Liver (tissue), 8 donors: ENCODE measurements at regions not wholly inside any gene's neighbourhood (a gene's known extent, or its start where the extent isn't known, plus 50 kb on each side); places are given as distances from the start of the nearest gene placed in this dataset.

Experiments
- DNase-seq: peaks from one replicate; pipeline ENCODE4 v3.0.0-alpha.2; 2017; ENCODE audit warnings: low spot score
- H3K27ac ChIP-seq, 2 donors: one replicate each; pipeline ENCODE4 v1.7.0; 2013; ENCODE audit warnings: inconsistent platforms in 2 of 2, low read length in 2 of 2, control low read depth in 1 of 2, low read depth in 1 of 2, mild to moderate bottlenecking in 1 of 2
- H3K27me3 ChIP-seq, 4 donors: one replicate each; pipeline versions ENCODE4 v1.6.1 to v1.7.0; 2013; ENCODE audit warnings: low read length in 3 of 4, inconsistent platforms in 1 of 4, mild to moderate bottlenecking in 1 of 4, moderate library complexity in 1 of 4; ENCODE audit not compliant: control insufficient read depth in 4 of 4, insufficient read depth in 4 of 4
- H3K36me3 ChIP-seq, 4 donors: one replicate each; pipeline versions ENCODE4 v1.6.1 to v1.7.0; 2013; ENCODE audit warnings: low read length in 3 of 4, mild to moderate bottlenecking in 3 of 4, low read depth in 1 of 4, moderate library complexity in 1 of 4; ENCODE audit not compliant: control insufficient read depth in 4 of 4, insufficient read depth in 3 of 4
- H3K4me1 ChIP-seq, 4 donors: one replicate each; pipeline versions ENCODE4 v1.6.1 to v1.7.0; 2013; ENCODE audit warnings: low read length in 3 of 4, mild to moderate bottlenecking in 3 of 4, moderate library complexity in 1 of 4; ENCODE audit not compliant: control insufficient read depth in 4 of 4, insufficient read depth in 4 of 4
- H3K4me3 ChIP-seq, 3 donors: one replicate each; pipeline versions ENCODE4 v1.6.1 to v1.7.0; 2013; ENCODE audit warnings: low read length in 3 of 3, control low read depth in 1 of 3, low read depth in 1 of 3, mild to moderate bottlenecking in 1 of 3
- H3K9ac ChIP-seq, 2 donors: one replicate each; pipeline ENCODE4 v1.7.0; 2013; ENCODE audit warnings: low read length in 2 of 2, mild to moderate bottlenecking in 2 of 2, moderate library complexity in 2 of 2, control low read depth in 1 of 2, low read depth in 1 of 2
- H3K9me3 ChIP-seq, 4 donors: one replicate each; pipeline versions ENCODE4 v1.6.1 to v1.7.0; 2013; ENCODE audit warnings: low read length in 3 of 4; ENCODE audit not compliant: control insufficient read depth in 4 of 4
- EGR1 ChIP-seq, 2 donors: IDR thresholded peaks; 2 replicates each; pipeline ENCODE4 v1.6.1; 2016 to 2018; ENCODE audit warnings: antibody characterized with exemption in 2 of 2, low read depth in 2 of 2
- FOXA2 ChIP-seq: IDR thresholded peaks from 2 replicates; pipeline ENCODE4 v1.6.1; 2016; ENCODE audit warnings: antibody characterized with exemption
- GABPA ChIP-seq, 2 donors: IDR thresholded peaks in 1 of 2; conservative IDR thresholded peaks in 1 of 2; 2 replicates each; pipeline ENCODE4 v1.6.1; 2016; ENCODE audit warnings: antibody characterized with exemption in 2 of 2, mild to moderate bottlenecking in 1 of 2, moderate library complexity in 1 of 2
- HNF4A ChIP-seq, 2 donors: conservative IDR thresholded peaks; 2 replicates each; pipeline ENCODE4 v1.6.1; 2016; ENCODE audit warnings: antibody characterized with exemption in 2 of 2, mild to moderate bottlenecking in 2 of 2
- HNF4G ChIP-seq: IDR thresholded peaks from 2 replicates; pipeline ENCODE4 v1.6.1; 2016; ENCODE audit warnings: antibody characterized with exemption
- JUND ChIP-seq, 2 donors: IDR thresholded peaks; 2 replicates each; pipeline ENCODE4 v1.6.1; 2016; ENCODE audit warnings: antibody characterized with exemption in 2 of 2
- MAX ChIP-seq: IDR thresholded peaks from 2 replicates; pipeline ENCODE4 v1.6.1; 2016; ENCODE audit warnings: antibody characterized with exemption
- NR2F2 ChIP-seq: IDR thresholded peaks from 2 replicates; pipeline ENCODE4 v1.6.1; 2016; ENCODE audit warnings: antibody characterized with exemption
- RAD21 ChIP-seq, 2 donors: IDR thresholded peaks; 2 replicates each; pipeline ENCODE4 v1.6.1; 2016; ENCODE audit warnings: antibody characterized with exemption in 2 of 2, mild to moderate bottlenecking in 2 of 2
- REST ChIP-seq: IDR thresholded peaks from 2 replicates; pipeline ENCODE4 v1.6.1; 2016; ENCODE audit warnings: antibody characterized with exemption, mild to moderate bottlenecking
- RXRA ChIP-seq, 2 donors: IDR thresholded peaks; 2 replicates each; pipeline ENCODE4 v1.6.1; 2017 to 2018; ENCODE audit warnings: antibody characterized with exemption in 2 of 2, mild to moderate bottlenecking in 1 of 2
- SP1 ChIP-seq: IDR thresholded peaks from 2 replicates; pipeline ENCODE4 v1.6.1; 2018; ENCODE audit warnings: antibody characterized with exemption, mild to moderate bottlenecking
- TAF1 ChIP-seq: conservative IDR thresholded peaks from 2 replicates; pipeline ENCODE4 v1.6.1; 2016; ENCODE audit warnings: antibody characterized with exemption, mild to moderate bottlenecking
- YY1 ChIP-seq: IDR thresholded peaks from 2 replicates; pipeline ENCODE4 v1.6.1; 2016; ENCODE audit warnings: antibody characterized with exemption, mild to moderate bottlenecking
- WGBS: extraction: QIAGEN DNeasy Blood & Tissue Kit; methylation state at CpG from one replicate; pipeline ENCODE4 v1.1.7; 2013; 5-methylcytosine and 5-hydroxymethylcytosine counted together
- TF ChIP-seq, protein P1 (sequence below): fragments of 150-350 bp; IDR thresholded peaks from 2 replicates; pipeline ENCODE4 v1.5.1; 2017; ENCODE audit warnings: improper control_type of control experiment, low read depth, low read length; ENCODE audit not compliant: missing input control
- TF ChIP-seq, protein P2 (sequence below): IDR thresholded peaks from 2 replicates; pipeline ENCODE4 v1.6.1; 2016; ENCODE audit warnings: antibody characterized with exemption
- TF ChIP-seq, protein P3 (sequence below): IDR thresholded peaks from 2 replicates; pipeline ENCODE4 v1.6.1; 2016; ENCODE audit warnings: antibody characterized with exemption
- donor health status: healthy.
- donor health status: healthy.
- donor health status: healthy.
- donor health status: healthy.
- donor health status: healthy.

DNA sequence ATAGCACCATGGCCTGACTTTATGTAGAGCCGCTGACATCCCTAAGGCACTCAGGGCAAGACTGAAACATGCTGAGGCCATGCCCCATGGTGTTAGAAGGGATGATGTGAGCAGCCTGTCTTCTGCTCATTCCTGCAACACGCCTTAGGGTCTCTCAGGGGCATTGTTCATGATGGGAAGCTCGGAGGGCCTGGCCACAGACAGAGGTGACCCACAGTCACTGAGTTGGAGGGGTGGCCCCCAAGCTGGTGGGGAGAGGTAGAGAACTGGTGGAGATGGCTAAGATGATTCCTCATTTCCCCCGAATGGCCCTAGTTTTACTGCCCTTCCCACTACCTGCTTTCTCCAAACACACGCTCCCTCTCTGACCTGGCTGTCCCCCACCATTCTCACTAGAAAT, 135.2 kb downstream of the BARX1 start:
- no peak overlapping the region for H3K4me3 ChIP-seq
- H3K9me3 ChIP-seq: peaks cover 0 to 4% (median 0%) of the 10 kb centered on the region in 4 donors
- H3K4me1 ChIP-seq: no peaks in the 10 kb centered on the region
- H3K9ac ChIP-seq: no peak overlapping the region
- peaks cover 0 to 17% (median 1%) of the 10 kb centered on the region in 4 donors for H3K27me3 ChIP-seq
- H3K36me3 ChIP-seq: no peaks in the 10 kb centered on the region
- no peak for DNase-seq
- WGBS: 73% methylated on average over 5 of the region's 5 CpGs
- no peak overlapping the region for H3K27ac ChIP-seq
- TF ChIP-seq HNF4A (conservative IDR thresholded peaks at IDR 0.05): no peak
- TF ChIP-seq RXRA (IDR thresholded peaks at IDR 0.05): no peak
- TF ChIP-seq YY1: no peak
- TF ChIP-seq, protein P1, sequence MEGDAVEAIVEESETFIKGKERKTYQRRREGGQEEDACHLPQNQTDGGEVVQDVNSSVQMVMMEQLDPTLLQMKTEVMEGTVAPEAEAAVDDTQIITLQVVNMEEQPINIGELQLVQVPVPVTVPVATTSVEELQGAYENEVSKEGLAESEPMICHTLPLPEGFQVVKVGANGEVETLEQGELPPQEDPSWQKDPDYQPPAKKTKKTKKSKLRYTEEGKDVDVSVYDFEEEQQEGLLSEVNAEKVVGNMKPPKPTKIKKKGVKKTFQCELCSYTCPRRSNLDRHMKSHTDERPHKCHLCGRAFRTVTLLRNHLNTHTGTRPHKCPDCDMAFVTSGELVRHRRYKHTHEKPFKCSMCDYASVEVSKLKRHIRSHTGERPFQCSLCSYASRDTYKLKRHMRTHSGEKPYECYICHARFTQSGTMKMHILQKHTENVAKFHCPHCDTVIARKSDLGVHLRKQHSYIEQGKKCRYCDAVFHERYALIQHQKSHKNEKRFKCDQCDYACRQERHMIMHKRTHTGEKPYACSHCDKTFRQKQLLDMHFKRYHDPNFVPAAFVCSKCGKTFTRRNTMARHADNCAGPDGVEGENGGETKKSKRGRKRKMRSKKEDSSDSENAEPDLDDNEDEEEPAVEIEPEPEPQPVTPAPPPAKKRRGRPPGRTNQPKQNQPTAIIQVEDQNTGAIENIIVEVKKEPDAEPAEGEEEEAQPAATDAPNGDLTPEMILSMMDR: no peak
- TF ChIP-seq TAF1: no peak
- TF ChIP-seq HNF4G: no peak
- TF ChIP-seq, protein P2, sequence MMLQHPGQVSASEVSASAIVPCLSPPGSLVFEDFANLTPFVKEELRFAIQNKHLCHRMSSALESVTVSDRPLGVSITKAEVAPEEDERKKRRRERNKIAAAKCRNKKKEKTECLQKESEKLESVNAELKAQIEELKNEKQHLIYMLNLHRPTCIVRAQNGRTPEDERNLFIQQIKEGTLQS: no peak
- no peak for TF ChIP-seq JUND (IDR thresholded peaks at IDR 0.05)
- no peak for TF ChIP-seq GABPA (IDR thresholded peaks at IDR 0.05 in 1 of 2, conservative IDR thresholded peaks at IDR 0.05 in 1 of 2)
- TF ChIP-seq FOXA2: no peak
- no peak for TF ChIP-seq NR2F2
- TF ChIP-seq, protein P3, sequence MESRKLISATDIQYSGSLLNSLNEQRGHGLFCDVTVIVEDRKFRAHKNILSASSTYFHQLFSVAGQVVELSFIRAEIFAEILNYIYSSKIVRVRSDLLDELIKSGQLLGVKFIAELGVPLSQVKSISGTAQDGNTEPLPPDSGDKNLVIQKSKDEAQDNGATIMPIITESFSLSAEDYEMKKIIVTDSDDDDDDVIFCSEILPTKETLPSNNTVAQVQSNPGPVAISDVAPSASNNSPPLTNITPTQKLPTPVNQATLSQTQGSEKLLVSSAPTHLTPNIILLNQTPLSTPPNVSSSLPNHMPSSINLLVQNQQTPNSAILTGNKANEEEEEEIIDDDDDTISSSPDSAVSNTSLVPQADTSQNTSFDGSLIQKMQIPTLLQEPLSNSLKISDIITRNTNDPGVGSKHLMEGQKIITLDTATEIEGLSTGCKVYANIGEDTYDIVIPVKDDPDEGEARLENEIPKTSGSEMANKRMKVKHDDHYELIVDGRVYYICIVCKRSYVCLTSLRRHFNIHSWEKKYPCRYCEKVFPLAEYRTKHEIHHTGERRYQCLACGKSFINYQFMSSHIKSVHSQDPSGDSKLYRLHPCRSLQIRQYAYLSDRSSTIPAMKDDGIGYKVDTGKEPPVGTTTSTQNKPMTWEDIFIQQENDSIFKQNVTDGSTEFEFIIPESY: no peak
- no peak for TF ChIP-seq SP1
- no peak for TF ChIP-seq REST
- no peak for TF ChIP-seq MAX
- TF ChIP-seq RAD21 (IDR thresholded peaks at IDR 0.05): no peak
- no peak for TF ChIP-seq EGR1 (IDR thresholded peaks at IDR 0.05; ENCODE audit: low read depth in 2 of 2)
